H1 (cell line): ENCODE measurements at regions not wholly inside any gene's neighbourhood (a gene's known extent, or its start where the extent isn't known, plus 50 kb on each side); places are given as distances from the start of the nearest gene placed in this dataset.

Source experiments
- CTCF ChIA-PET: fragments of 300-600 bp; sonication (Branson Sonifier 250); formaldehyde crosslinking; loops from one replicate; lab custom pipeline; 2021; ENCODE audit not compliant: partially characterized antibody; lab: Charles Lee
- POLR2A ChIA-PET: fragments of 300-600 bp; sonication (Branson Sonifier 250); formaldehyde crosslinking; loops from one replicate; lab custom pipeline; 2021; ENCODE audit warnings: inconsistent platforms; ENCODE audit not compliant: partially characterized antibody; lab: Charles Lee
- DNase-seq, 2 experiments: peaks; one replicate each; pipeline versions ENCODE4 v3.0.0 to v3.0.0-alpha.2; 2010 to 2022; ENCODE audit warnings: low spot score in 2 of 2, low read depth in 1 of 2, mixed read lengths in 1 of 2
- FAIRE-seq: peaks from 2 replicates; lab custom pipeline; 2011; peaks lifted over from hg19 to GRCh38; lab: Jason Lieb, UNC
- H2AFZ ChIP-seq: 2 replicates; pipeline ENCODE4 v1.8.1; 2012; ENCODE audit warnings: low read length, inconsistent platforms
- H2AK5ac ChIP-seq: 2 replicates; pipeline ENCODE4 v1.6.1; 2013; ENCODE audit warnings: low read depth, low read length
- H2BK120ac ChIP-seq: replicated peaks from 2 replicates; pipeline ENCODE3; 2013; ENCODE audit warnings: low read depth, low read length, inconsistent platforms
- H2BK12ac ChIP-seq: 2 replicates; pipeline ENCODE4 v1.6.1; 2013; ENCODE audit warnings: low read depth, low read length
- H2BK15ac ChIP-seq: 2 replicates; pipeline ENCODE4 v1.6.1; 2013; ENCODE audit warnings: low read length
- H2BK20ac ChIP-seq: 2 replicates; pipeline ENCODE4 v1.6.1; 2013; ENCODE audit warnings: low read length
- H2BK5ac ChIP-seq: 2 replicates; pipeline ENCODE4 v1.6.1; 2013; ENCODE audit warnings: low read depth, low read length
- H3K14ac ChIP-seq: 2 replicates; pipeline ENCODE4 v1.6.1; 2013; ENCODE audit warnings: inconsistent platforms; ENCODE audit not compliant: insufficient read length
- H3K18ac ChIP-seq: 2 replicates; pipeline ENCODE4 v1.6.1; 2013; ENCODE audit warnings: low read length; ENCODE audit errors: extremely low read depth
- H3K23ac ChIP-seq: 2 replicates; pipeline ENCODE4 v1.6.1; 2013; ENCODE audit warnings: inconsistent platforms; ENCODE audit not compliant: insufficient read length
- H3K23me2 ChIP-seq: 2 replicates; pipeline ENCODE4 v1.6.1; 2013; ENCODE audit warnings: low read depth, low read length
- H3K27ac ChIP-seq: 2 replicates; pipeline ENCODE4 v1.6.1; 2011; ENCODE audit warnings: low read depth, low read length, inconsistent platforms
- H3K27me3 ChIP-seq, 4 experiments: replicated peaks in 1 of 4; 1 replicate in 1 of 4; 2 replicates in 3 of 4; pipeline versions ENCODE4 v1.6.1 to v1.8.1; 2011 to 2013; ENCODE audit warnings: low read length in 3 of 4, mild to moderate bottlenecking in 3 of 4, inconsistent platforms in 2 of 4, mixed read lengths in 2 of 4, moderate library complexity in 1 of 4; ENCODE audit not compliant: control insufficient read depth in 3 of 4, insufficient read depth in 3 of 4; ENCODE audit errors: extremely low read depth in 1 of 4
- H3K36me3 ChIP-seq, 4 experiments: 2 replicates each; pipeline versions ENCODE4 v1.6.1 to v1.8.1; 2011 to 2013; ENCODE audit warnings: mild to moderate bottlenecking in 4 of 4, low read length in 3 of 4, moderate library complexity in 2 of 4, control low read depth in 1 of 4, inconsistent platforms in 1 of 4; ENCODE audit not compliant: insufficient read depth in 4 of 4, control insufficient read depth in 2 of 4
- H3K4ac ChIP-seq: replicated peaks from 2 replicates; pipeline ENCODE3; 2013; ENCODE audit warnings: low read length, low read depth, mixed read lengths, inconsistent platforms; ENCODE audit not compliant: insufficient read length
- H3K4me1 ChIP-seq, 4 experiments: replicated peaks in 1 of 4; 1 replicate in 1 of 4; 2 replicates in 3 of 4; pipeline versions ENCODE4 v1.6.1 to v1.8.1; 2011 to 2013; ENCODE audit warnings: low read length in 3 of 4, inconsistent platforms in 2 of 4, mixed read lengths in 1 of 4; ENCODE audit not compliant: insufficient read depth in 4 of 4, control insufficient read depth in 3 of 4
- H3K4me2 ChIP-seq, 2 experiments: 2 replicates each; pipeline versions ENCODE4 v1.6.1 to v1.8.1; 2011 to 2013; ENCODE audit warnings: low read depth in 2 of 2, low read length in 2 of 2, control low read depth in 1 of 2, inconsistent platforms in 1 of 2, mild to moderate bottlenecking in 1 of 2; ENCODE audit not compliant: insufficient read depth in 1 of 2
- H3K4me3 ChIP-seq, 4 experiments: fragments of 200-600, 300-600 bp in 1 of 4; sonication (generic), shearing (Covaris generic), sonication (Bioruptor Twin) in 1 of 4; 2 replicates each; pipeline versions ENCODE4 v1.5.1 to v1.8.1; 2011 to 2016; ENCODE audit warnings: low read length in 4 of 4, low read depth in 3 of 4, control low read depth in 2 of 4, inconsistent platforms in 2 of 4, mild to moderate bottlenecking in 2 of 4, mixed read lengths in 1 of 4, moderate library complexity in 1 of 4; ENCODE audit not compliant: insufficient read depth in 2 of 4; ENCODE audit errors: extremely low read depth in 1 of 4
- H3K56ac ChIP-seq: replicated peaks from 2 replicates; pipeline ENCODE3; 2013; ENCODE audit warnings: low read depth, mild to moderate bottlenecking, mixed read lengths, low read length, inconsistent platforms; ENCODE audit not compliant: insufficient read length
- H3K79me1 ChIP-seq: 2 replicates; pipeline ENCODE4 v1.6.1; 2013; ENCODE audit warnings: low read depth, low read length, control low read depth
- H3K79me2 ChIP-seq, 2 experiments: 2 replicates each; pipeline versions ENCODE4 v1.6.1 to v1.8.1; 2012 to 2013; ENCODE audit warnings: low read length in 2 of 2, mild to moderate bottlenecking in 2 of 2, inconsistent platforms in 1 of 2; ENCODE audit not compliant: insufficient read depth in 2 of 2, control insufficient read depth in 1 of 2
- H3K9ac ChIP-seq, 4 experiments: replicated peaks in 1 of 4; 1 replicate in 1 of 4; 2 replicates in 3 of 4; pipeline versions ENCODE4 v1.6.1 to v1.8.1; 2011 to 2013; ENCODE audit warnings: low read depth in 3 of 4, low read length in 3 of 4, control low read depth in 2 of 4, mild to moderate bottlenecking in 2 of 4, moderate library complexity in 2 of 4, inconsistent platforms in 1 of 4; ENCODE audit errors: extremely low read depth in 1 of 4
- H3K9me3 ChIP-seq, 2 experiments: 2 replicates each; pipeline versions ENCODE4 v1.6.1 to v1.8.1; 2012 to 2013; ENCODE audit warnings: mild to moderate bottlenecking in 2 of 2, moderate library complexity in 2 of 2, control low read depth in 1 of 2, inconsistent platforms in 1 of 2, low read depth in 1 of 2, low read length in 1 of 2, mixed read lengths in 1 of 2; ENCODE audit not compliant: insufficient read depth in 2 of 2
- H4K20me1 ChIP-seq, 2 experiments: replicated peaks in 1 of 2; 2 replicates each; pipeline versions ENCODE3 to v1.8.1; 2011 to 2013; ENCODE audit warnings: inconsistent platforms in 2 of 2, low read length in 2 of 2, mild to moderate bottlenecking in 1 of 2; ENCODE audit not compliant: insufficient read depth in 2 of 2, control insufficient read depth in 1 of 2
- H4K5ac ChIP-seq: 2 replicates; pipeline ENCODE4 v1.6.1; 2013; ENCODE audit warnings: low read length, low read depth, mixed read lengths, inconsistent platforms; ENCODE audit not compliant: insufficient read length
- H4K8ac ChIP-seq: 2 replicates; pipeline ENCODE4 v1.8.0; 2013; ENCODE audit warnings: mild to moderate bottlenecking, moderate library complexity, low read length, inconsistent platforms; ENCODE audit not compliant: insufficient read depth; ENCODE audit errors: extremely low read depth
- H4K91ac ChIP-seq: replicated peaks from 2 replicates; pipeline ENCODE3; 2013; ENCODE audit warnings: low read length, mixed read lengths, inconsistent platforms; ENCODE audit not compliant: insufficient read length
- EZH2 ChIP-seq: fragments of 200-600 bp; sonication (generic); IDR thresholded peaks from 2 replicates; pipeline ENCODE4 v1.7.1; 2012; ENCODE audit warnings: low read depth, mild to moderate bottlenecking, moderate library complexity, low read length, inconsistent platforms; ENCODE audit not compliant: severe bottlenecking
- HDAC6 ChIP-seq: IDR thresholded peaks from one replicate; pipeline ENCODE4 v1.7.1; 2012; ENCODE audit warnings: low read depth, mild to moderate bottlenecking, inconsistent platforms, low read length, moderate library complexity
- SAP30 ChIP-seq: fragments of 300-600 bp; sonication (generic); IDR thresholded peaks from 2 replicates; pipeline ENCODE4 v1.7.1; 2012; ENCODE audit warnings: low read length, moderate library complexity, mild to moderate bottlenecking, inconsistent platforms; ENCODE audit not compliant: insufficient read depth, insufficient replicate concordance
- SRF ChIP-seq: IDR thresholded peaks from 2 replicates; pipeline ENCODE4 v1.6.1; 2011; ENCODE audit warnings: mild to moderate bottlenecking, low read depth, low read length, moderate library complexity
- TEAD4 ChIP-seq: IDR thresholded peaks from 2 replicates; pipeline ENCODE4 v1.6.1; 2012; ENCODE audit warnings: low read depth, low read length, inconsistent platforms, mixed read lengths
- WGBS, 2 experiments: shearing (Covaris generic) in 1 of 2; methylation state at CpG; one replicate each; pipeline versions ENCODE4 v1.1.6 to v1.1.7; 2013 to 2015; ENCODE audit warnings: low lambda C conversion rate in 2 of 2, mixed read lengths in 2 of 2, inconsistent platforms in 1 of 2, low coverage in 1 of 2, missing lambda C conversion rate in 1 of 2; ENCODE audit not compliant: insufficient replicate concordance in 2 of 2, insufficient coverage in 1 of 2, insufficient read length in 1 of 2; ENCODE audit errors: extremely low coverage in 1 of 2, missing lambda C conversion rate in 1 of 2; 5-methylcytosine and 5-hydroxymethylcytosine counted together

- H2AFZ ChIP-seq = no peak overlapping the region
- H2BK15ac ChIP-seq = no peak overlapping the region
- H3K14ac ChIP-seq = no peak overlapping the region
- H3K27ac ChIP-seq = no peak overlapping the region
- no peak overlapping the region for H3K23ac ChIP-seq
- POLR2A ChIA-PET = interaction anchor here (1.2 kb wide), 1 partner anchor 71 kb away, joined by 3 read pairs; no protein-coding TSS in a partner anchor
- H3K9me3 ChIP-seq = no peaks in the 10 kb centered on the region
- no peaks in the 10 kb centered on the region; a peak in 1 of 7 replicates for H3K27me3 ChIP-seq
- H2BK20ac ChIP-seq = no peak overlapping the region
- no peak overlapping the region for H2BK12ac ChIP-seq
- H3K79me2 ChIP-seq = no peaks in the 10 kb centered on the region
- CTCF ChIA-PET = no interaction called here
- H2BK5ac ChIP-seq = no peak overlapping the region
- DNase-seq (peak in 1 of 2 experiments; percentile 26), FAIRE-seq (no peak)
- no peak overlapping the region for H3K18ac ChIP-seq
- no peaks in the 10 kb centered on the region for H3K36me3 ChIP-seq
- no peak overlapping the region for H3K4me3 ChIP-seq
- TF ChIP-seq EZH2 = no peak
- TF ChIP-seq TEAD4 = no peak
- no peak for TF ChIP-seq HDAC6
- no peak for TF ChIP-seq SAP30
- TF ChIP-seq SRF = no peak
- no peak overlapping the region for H2BK120ac ChIP-seq
- H4K20me1 ChIP-seq = no peaks in the 10 kb centered on the region
- 91% methylated on average over 7 of the region's 7 CpGs; no CpG with 5 or more reads in 1 of the 2 experiments for WGBS, 2 experiments
- H3K4ac ChIP-seq = no peak overlapping the region
- H3K56ac ChIP-seq = no peak overlapping the region
- no peak overlapping the region for H3K4me2 ChIP-seq
- H3K9ac ChIP-seq = no peak overlapping the region
- H3K79me1 ChIP-seq = no peaks in the 10 kb centered on the region
- no peak overlapping the region for H4K8ac ChIP-seq
- no peaks in the 10 kb centered on the region for H3K23me2 ChIP-seq
- H4K5ac ChIP-seq = no peak overlapping the region
- no peak overlapping the region for H4K91ac ChIP-seq
- H3K4me1 ChIP-seq = 0 out of 7 replicates have a peak, but pooled peaks cover 0 to 2% (median 0%) of the 10 kb centered on the region in 4 experiments
- no peak overlapping the region for H2AK5ac ChIP-seq
Observed at GRCh38 chr10:125226005-125226404, 65.6 kb upstream of the CTBP2 start.
